Glutamatergic neuron (in vitro differentiated cells): ENCODE measurements at regions not wholly inside any gene's neighbourhood (a gene's known extent, or its start where the extent isn't known, plus 50 kb on each side); places are given as distances from the start of the nearest gene placed in this dataset.

Experiments
- DNase-seq: peaks from one replicate; pipeline ENCODE4 v3.0.0; 2022
- H3K27ac Mint-ChIP-seq: one replicate; pipeline ENCODE4 v1.8.0; 2020; ENCODE audit warnings: mild to moderate bottlenecking, mixed read lengths, inconsistent platforms; ENCODE audit not compliant: unreplicated experiment
- H3K27me3 Mint-ChIP-seq: one replicate; pipeline ENCODE4 v1.8.0; 2020; ENCODE audit warnings: mild to moderate bottlenecking, moderate library complexity, mixed read lengths, inconsistent platforms; ENCODE audit not compliant: unreplicated experiment
- H3K36me3 Mint-ChIP-seq: one replicate; pipeline ENCODE4 v1.8.0; 2020; ENCODE audit warnings: mild to moderate bottlenecking, mixed read lengths, inconsistent platforms; ENCODE audit not compliant: unreplicated experiment
- H3K4me1 Mint-ChIP-seq: one replicate; pipeline ENCODE4 v1.8.0; 2020; ENCODE audit warnings: mild to moderate bottlenecking, low read depth, mixed read lengths, inconsistent platforms; ENCODE audit not compliant: unreplicated experiment
- H3K4me3 Mint-ChIP-seq: one replicate; pipeline ENCODE4 v1.8.0; 2020; ENCODE audit warnings: mild to moderate bottlenecking, mixed read lengths, inconsistent platforms; ENCODE audit not compliant: unreplicated experiment
- H3K9me3 Mint-ChIP-seq: one replicate; pipeline ENCODE4 v1.8.0; 2020; ENCODE audit warnings: mild to moderate bottlenecking, moderate library complexity, mixed read lengths, inconsistent platforms; ENCODE audit not compliant: unreplicated experiment
- TF ChIP-seq, protein P1 (sequence below): fragments of 200-600 bp; sonication (generic); IDR thresholded peaks from one replicate; pipeline ENCODE4 v1.5.0; 2021; ENCODE audit not compliant: partially characterized antibody, unreplicated experiment

DNA sequence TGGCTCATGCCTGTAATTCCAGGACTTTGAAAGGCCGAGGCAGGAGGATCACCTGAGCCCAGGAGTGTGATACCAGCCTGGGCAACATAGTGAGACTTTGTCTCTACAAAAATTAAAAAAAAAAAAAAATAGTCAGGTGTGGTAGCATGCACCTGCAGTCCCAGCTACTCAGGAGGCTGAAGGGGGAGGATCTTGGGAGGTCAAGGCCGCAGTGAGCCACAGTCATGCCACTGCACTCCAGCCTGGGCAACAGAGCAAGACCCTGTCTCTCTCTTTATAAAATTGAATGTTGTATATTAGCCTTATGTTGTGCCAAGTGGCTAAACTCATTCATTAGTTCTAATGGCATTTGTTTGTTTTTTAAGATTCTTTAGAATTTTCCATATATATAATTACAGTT is 207.7 kb upstream of the COPS8 start:
- TF ChIP-seq, protein P1, sequence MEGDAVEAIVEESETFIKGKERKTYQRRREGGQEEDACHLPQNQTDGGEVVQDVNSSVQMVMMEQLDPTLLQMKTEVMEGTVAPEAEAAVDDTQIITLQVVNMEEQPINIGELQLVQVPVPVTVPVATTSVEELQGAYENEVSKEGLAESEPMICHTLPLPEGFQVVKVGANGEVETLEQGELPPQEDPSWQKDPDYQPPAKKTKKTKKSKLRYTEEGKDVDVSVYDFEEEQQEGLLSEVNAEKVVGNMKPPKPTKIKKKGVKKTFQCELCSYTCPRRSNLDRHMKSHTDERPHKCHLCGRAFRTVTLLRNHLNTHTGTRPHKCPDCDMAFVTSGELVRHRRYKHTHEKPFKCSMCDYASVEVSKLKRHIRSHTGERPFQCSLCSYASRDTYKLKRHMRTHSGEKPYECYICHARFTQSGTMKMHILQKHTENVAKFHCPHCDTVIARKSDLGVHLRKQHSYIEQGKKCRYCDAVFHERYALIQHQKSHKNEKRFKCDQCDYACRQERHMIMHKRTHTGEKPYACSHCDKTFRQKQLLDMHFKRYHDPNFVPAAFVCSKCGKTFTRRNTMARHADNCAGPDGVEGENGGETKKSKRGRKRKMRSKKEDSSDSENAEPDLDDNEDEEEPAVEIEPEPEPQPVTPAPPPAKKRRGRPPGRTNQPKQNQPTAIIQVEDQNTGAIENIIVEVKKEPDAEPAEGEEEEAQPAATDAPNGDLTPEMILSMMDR = no peak
- Mint-ChIP-seq H3K27ac (no peak overlapping the region), H3K4me1 (peaks cover 22% of the 10 kb centered on the region), H3K4me3 (no peak overlapping the region), H3K36me3 (peaks cover 4% of the 10 kb centered on the region), H3K27me3 (peaks cover 2% of the 10 kb centered on the region), H3K9me3 (peaks cover 6% of the 10 kb centered on the region)
- DNase-seq = no peak

DNA sequence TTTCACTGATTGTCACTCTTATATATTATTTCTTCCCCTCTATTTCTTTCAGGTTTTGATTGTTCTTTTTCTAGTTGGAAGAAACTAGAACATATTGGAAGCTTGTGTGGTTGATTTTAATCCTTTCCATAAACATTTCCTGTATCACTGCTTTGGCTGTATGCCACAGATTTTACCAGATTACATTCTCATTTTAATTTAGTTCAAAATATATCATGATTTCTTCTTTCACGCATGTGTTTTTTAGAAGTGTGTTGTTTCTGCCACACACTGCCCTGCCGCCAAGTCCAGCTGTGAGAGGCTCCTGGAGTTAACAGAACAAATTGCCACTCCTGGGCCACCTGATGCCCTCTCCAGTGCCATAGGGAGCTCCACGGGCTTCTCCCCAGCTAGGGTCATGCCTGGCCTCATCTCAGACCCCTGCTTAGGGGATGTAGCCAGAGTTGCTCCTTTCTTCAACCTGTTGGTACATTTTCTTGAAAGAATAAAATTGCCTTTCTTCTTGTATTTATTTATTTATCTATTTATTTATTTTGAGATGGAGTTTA is 206.2 kb upstream of the COPS8 start:
- Mint-ChIP-seq H3K4me3 (no peak overlapping the region), H3K9me3 (peaks cover 4% of the 10 kb centered on the region), H3K4me1 (peaks cover 21% of the 10 kb centered on the region), H3K36me3 (peaks cover 4% of the 10 kb centered on the region), H3K27me3 (peaks cover 2% of the 10 kb centered on the region), H3K27ac (no peak overlapping the region)
- TF ChIP-seq, protein P1 = no peak
- no peak for DNase-seq

DNA sequence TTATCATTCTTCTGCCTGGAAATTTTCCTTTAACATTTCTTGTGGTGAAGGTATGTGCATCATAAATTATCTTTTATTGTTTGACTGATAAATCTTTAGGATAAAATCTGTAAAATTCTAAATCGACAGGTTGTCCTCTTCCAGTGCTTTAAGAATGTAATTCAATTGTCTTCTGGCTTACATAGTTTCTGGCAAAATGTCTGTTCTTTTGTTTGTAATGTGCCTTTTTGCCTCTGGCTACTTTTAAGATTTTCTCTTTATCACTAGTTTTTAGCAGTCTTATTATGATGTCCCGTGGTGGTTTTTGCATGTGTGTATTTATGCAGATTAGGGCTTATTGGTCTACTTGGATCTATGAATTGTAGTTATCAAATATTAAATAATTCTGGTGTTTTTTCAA is 203.6 kb upstream of the COPS8 start:
- H3K36me3 Mint-ChIP-seq = peaks cover 4% of the 10 kb centered on the region
- no peak for DNase-seq
- H3K9me3 Mint-ChIP-seq = no peaks in the 10 kb centered on the region
- no peaks in the 10 kb centered on the region for H3K4me1 Mint-ChIP-seq
- no peak overlapping the region for H3K27ac Mint-ChIP-seq
- H3K27me3 Mint-ChIP-seq = no peaks in the 10 kb centered on the region
- no peak overlapping the region for H3K4me3 Mint-ChIP-seq
- TF ChIP-seq, protein P1 = no peak

DNA sequence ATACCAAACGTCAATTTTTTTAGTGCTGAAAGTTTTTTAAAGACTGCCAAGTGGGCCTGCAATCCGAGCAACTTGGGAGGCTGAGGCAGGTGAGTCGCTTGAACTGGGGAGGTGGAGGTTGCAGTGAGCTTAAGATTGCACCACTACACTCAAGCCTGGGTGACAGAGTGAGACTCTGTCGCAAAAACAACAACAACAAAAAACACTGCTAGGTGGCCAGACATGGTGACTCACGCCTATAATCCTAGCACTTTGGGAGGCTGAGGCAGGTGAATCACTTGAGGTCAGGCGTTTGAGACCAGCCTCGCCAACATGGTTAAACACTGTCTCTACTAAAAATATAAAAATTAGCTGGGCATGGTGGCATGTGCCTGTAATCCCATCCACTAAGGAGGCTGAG is 202.8 kb upstream of the COPS8 start:
- no peak overlapping the region for H3K4me3 Mint-ChIP-seq
- H3K27me3 Mint-ChIP-seq = no peaks in the 10 kb centered on the region
- TF ChIP-seq, protein P1 = no peak
- no peaks in the 10 kb centered on the region for H3K4me1 Mint-ChIP-seq
- H3K36me3 Mint-ChIP-seq = peaks cover 4% of the 10 kb centered on the region
- DNase-seq = no peak
- no peaks in the 10 kb centered on the region for H3K9me3 Mint-ChIP-seq
- no peak overlapping the region for H3K27ac Mint-ChIP-seq

DNA sequence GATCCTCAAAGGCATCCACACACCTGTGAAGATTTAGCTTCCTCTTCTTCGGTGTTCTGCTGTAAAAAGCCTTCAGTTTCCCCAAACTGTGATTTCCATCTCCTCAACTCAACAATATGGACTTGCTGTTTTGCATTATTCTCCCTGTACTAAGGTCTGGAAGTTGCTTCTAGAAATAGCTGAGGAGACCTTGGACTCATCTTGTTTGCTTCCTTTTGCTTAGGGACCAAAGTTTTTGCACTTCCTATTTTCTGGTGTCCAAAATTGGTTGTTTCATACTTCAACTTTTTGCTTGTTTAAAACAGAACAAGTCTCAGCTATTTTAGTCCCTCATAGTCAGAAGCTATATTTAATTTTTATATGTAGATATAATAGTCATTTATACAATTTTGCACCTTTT is 201.9 kb upstream of the COPS8 start:
- Mint-ChIP-seq H3K36me3 (peaks cover 4% of the 10 kb centered on the region), H3K27me3 (no peaks in the 10 kb centered on the region), H3K9me3 (no peaks in the 10 kb centered on the region), H3K27ac (no peak overlapping the region), H3K4me1 (peaks cover 4% of the 10 kb centered on the region), H3K4me3 (no peak overlapping the region)
- DNase-seq = no peak
- TF ChIP-seq, protein P1 = no peak
